Activated CD4-positive, CD25-positive, alpha-beta regulatory T cell treated with anti-CD3 and anti-CD28 coated beads, Interleukin-2, amount 50 U/mL, for 24 hours (primary cell): ENCODE measurements at regions not wholly inside any gene's neighbourhood (a gene's known extent, or its start where the extent isn't known, plus 50 kb on each side); places are given as distances from the start of the nearest gene placed in this dataset.

ENCODE experiments used
- ATAC-seq, 2 donors: fragments of 150-1000 bp; cut with Tn5 transposase; one replicate each; pipeline ENCODE4 v1.10.0; 2021; ENCODE audit warnings: mild to moderate bottlenecking in 1 of 2, moderate library complexity in 1 of 2

DNA sequence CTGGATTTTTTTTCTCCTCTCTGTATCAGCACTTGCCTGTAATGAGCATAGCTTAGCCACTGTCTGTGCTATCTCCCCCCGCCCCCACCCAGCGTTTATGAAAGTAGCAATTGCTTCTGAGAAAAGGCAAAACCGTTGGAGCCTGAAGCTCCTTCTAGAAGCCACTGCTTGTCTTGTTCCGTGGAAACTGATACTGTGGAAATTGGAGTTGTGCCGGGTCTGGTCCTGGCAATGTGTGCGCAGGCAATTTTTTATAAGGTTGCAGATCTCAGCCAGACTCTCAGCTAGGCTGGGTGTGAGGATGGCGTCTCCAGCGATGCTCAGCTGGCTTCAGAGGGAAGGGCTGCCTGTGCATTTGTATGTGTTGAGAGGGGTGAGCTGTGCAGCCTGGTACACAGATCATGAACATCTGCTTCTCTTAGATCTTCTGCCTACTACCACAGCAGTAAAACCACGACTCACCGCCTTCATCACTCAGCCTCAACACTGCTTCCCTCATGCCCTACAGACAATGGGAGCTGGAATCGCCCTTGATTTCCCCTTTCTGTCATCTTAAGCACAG, 72.4 kb upstream of the GTSF1L start:
- no peak for ATAC-seq

DNA sequence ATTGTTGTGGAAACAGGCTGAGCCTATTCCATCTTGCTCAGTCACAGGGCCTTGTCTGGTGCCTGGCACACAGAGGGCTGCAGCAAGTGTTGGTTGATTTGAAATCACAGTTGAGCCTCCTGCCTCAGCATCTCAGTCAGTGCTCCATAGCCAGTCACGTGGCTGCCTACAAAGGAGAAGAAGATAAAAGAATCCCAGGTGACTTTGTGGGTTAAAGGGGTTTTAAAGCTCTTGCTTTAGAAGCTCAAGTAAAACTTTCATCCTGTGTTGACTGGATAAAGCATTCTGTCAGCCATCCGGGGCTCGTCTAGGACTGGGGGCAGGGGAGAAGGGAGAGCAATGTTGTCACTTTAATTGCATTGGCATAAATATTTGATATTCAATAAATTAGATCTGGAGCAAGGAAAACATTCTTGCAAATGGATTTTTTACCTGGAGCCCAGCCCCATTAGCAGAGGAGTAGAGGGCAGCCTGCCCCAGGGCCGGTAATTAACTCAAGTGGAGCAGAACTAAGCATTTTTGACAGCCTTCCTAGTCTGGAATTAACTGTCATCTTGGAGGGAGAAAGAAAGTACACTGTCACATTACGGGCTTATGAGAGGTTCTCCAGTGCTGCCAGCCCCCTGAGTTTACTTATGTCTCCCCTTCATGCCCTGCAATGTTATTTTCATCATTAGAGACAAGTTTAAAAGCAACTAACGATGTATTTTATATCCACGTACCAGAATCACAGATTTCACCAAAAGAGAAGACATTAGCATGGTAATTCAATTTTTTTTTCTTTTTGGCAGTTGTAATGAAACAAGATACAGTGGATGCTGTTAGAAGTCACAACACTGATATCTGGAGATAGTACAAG, 71.7 kb upstream of the GTSF1L start:
- ATAC-seq, result no peak

DNA sequence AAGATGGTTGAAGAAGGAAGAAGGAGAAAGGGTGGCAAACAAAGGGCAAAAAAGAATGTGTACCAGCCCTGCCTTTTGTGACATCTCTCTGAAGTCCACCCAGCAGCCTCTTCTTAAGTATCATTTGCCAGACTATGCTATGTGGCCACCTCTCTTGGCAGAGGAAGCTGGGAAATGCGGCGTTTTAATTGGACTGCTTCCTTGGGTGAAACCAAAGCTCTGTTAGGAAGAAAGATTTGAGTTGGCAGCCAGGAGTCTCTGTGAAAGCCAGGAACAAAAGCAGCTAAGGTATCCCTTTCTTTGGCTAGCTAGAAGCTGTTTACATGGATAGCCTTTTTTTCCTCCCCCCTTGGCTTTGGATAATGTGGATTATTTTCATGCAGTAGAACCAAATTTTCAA, 67.5 kb upstream of the GTSF1L start:
- ATAC-seq, result no peak

DNA sequence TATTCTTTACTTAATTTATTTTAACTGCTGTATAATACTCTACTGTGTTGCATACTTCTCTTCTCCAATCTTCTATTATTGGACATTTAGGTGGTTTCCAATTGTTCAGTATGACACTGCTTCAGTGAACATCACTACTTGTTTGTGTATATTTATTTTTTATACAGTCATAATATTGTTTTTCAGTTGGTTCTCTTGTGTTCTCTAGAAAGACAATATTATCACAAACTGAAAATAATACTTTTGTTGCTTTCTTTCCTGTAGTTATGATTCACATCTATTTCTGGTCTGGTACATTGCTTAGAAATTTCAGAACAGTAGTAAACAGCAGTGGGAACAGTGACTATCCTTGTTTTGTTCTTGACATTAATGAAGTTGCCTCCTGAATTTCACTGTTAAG, 62.8 kb upstream of the GTSF1L start:
- peak; percentile 49 to 63 for ATAC-seq

DNA sequence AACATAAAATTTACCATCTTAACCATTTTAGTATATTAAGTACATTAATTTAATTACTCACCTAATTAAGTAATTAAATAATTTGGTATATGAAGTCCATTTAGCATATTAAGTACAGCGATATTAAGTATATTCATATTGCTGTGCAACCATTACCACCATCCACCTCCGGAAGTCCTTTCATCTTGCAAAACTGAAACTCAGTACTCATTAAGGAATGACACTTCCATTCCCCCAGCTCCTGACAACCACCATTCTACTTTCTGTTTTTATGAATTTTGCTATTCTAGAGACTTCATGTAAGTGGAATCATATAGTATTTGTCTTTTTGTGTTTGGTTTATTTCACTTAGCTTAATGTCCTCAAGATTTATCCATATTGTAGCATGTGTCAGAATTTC, 61.1 kb upstream of the GTSF1L start:
- ATAC-seq, result peak in 1 of 2 donors; percentile 84

DNA sequence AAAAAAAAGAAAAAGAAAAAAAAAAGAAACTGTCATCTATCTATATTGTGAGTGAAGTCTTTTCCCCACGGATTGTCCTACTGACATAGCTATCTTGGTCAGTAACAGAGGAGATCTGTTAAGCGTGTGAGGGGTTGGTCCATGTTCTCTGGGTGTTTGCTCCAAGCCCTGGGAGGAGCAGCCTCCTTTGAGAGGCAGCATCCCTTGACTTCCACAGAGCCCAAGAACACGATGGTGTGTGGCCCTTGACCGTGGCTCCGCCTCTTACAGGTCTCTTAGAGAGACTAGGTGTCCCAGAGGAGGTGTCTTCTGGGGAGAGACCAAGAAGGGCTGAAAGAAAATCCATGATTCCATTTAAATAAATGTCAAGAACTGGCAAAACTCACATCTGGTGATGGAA, 60.1 kb upstream of the GTSF1L start:
- no peak for ATAC-seq

DNA sequence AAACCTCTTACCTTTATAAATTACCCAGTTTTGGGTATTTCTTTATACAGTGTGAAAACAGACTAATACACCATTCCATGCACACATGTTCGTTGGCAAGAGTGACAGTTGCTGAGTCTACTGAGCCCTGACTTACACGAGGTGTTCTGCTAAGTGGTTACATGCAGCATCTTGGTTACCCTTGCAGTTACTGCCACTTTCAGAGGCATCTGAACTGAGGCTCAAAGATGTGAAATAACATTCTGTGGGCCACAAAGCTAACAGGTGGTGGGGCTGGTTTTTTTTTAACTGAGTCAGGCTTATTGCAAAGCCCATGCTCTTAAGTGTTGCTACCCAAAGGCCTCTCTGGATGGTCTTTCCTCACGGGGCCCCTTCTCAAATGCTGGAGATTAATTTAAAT, 54.4 kb upstream of the GTSF1L start:
- no peak for ATAC-seq

DNA sequence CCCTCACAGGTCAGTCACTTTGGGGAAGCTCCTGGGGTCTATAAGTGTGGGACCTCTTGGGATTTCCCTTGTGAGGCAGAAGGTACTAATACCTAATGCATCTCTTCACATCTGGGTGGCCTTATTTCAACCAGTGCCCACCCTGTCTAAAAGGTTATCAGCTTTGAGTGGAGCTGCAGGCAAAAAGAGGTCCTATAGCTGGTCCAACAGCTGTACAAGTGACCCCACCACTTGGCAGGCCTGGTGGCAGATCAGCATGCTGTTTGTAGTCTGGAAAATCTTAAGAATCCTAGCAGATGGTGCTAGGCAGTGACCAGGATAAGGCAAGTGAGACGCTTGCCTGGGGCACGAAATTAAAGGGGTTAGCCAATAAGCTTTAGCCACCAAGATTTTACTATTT, 51.6 kb upstream of the GTSF1L start:
- ATAC-seq, result no peak

DNA sequence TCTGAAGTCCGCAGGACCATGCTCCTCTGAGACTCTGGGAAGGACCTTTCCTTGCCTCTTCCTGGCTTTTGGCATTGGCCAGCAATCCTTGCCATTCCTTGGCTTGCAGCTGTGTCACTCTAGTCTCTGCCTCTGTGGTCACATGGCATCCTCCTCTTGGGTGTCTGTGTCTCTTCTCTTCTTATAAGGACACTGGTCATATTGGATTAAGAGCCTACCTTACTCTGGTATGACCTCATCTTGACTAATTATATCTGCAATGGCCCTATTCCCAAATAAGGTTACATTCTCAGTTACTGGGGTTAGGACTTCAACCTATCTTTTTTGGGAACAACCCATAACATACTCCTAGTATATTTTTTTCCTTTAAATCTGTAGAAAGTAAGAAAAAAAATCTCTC, 49.9 kb upstream of the GTSF1L start:
- ATAC-seq, result no peak
